H1 (cell line): ENCODE measurements at regions not wholly inside any gene's neighbourhood (a gene's known extent, or its start where the extent isn't known, plus 50 kb on each side); places are given as distances from the start of the nearest gene placed in this dataset.

ENCODE experiments used
- CTCF ChIA-PET: fragments of 300-600 bp; sonication (Branson Sonifier 250); formaldehyde crosslinking; loops from one replicate; lab custom pipeline; 2021; ENCODE audit not compliant: partially characterized antibody; lab: Charles Lee
- POLR2A ChIA-PET: fragments of 300-600 bp; sonication (Branson Sonifier 250); formaldehyde crosslinking; loops from one replicate; lab custom pipeline; 2021; ENCODE audit warnings: inconsistent platforms; ENCODE audit not compliant: partially characterized antibody; lab: Charles Lee
- DNase-seq, 2 experiments: peaks; one replicate each; pipeline versions ENCODE4 v3.0.0 to v3.0.0-alpha.2; 2010 to 2022; ENCODE audit warnings: low spot score in 2 of 2, low read depth in 1 of 2, mixed read lengths in 1 of 2
- FAIRE-seq: peaks from 2 replicates; lab custom pipeline; 2011; peaks lifted over from hg19 to GRCh38; lab: Jason Lieb, UNC
- H2AFZ ChIP-seq: 2 replicates; pipeline ENCODE4 v1.8.1; 2012; ENCODE audit warnings: low read length, inconsistent platforms
- H2AK5ac ChIP-seq: 2 replicates; pipeline ENCODE4 v1.6.1; 2013; ENCODE audit warnings: low read depth, low read length
- H2BK120ac ChIP-seq: replicated peaks from 2 replicates; pipeline ENCODE3; 2013; ENCODE audit warnings: low read depth, low read length, inconsistent platforms
- H2BK12ac ChIP-seq: 2 replicates; pipeline ENCODE4 v1.6.1; 2013; ENCODE audit warnings: low read depth, low read length
- H2BK15ac ChIP-seq: 2 replicates; pipeline ENCODE4 v1.6.1; 2013; ENCODE audit warnings: low read length
- H2BK20ac ChIP-seq: 2 replicates; pipeline ENCODE4 v1.6.1; 2013; ENCODE audit warnings: low read length
- H2BK5ac ChIP-seq: 2 replicates; pipeline ENCODE4 v1.6.1; 2013; ENCODE audit warnings: low read depth, low read length
- H3K14ac ChIP-seq: 2 replicates; pipeline ENCODE4 v1.6.1; 2013; ENCODE audit warnings: inconsistent platforms; ENCODE audit not compliant: insufficient read length
- H3K18ac ChIP-seq: 2 replicates; pipeline ENCODE4 v1.6.1; 2013; ENCODE audit warnings: low read length; ENCODE audit errors: extremely low read depth
- H3K23ac ChIP-seq: 2 replicates; pipeline ENCODE4 v1.6.1; 2013; ENCODE audit warnings: inconsistent platforms; ENCODE audit not compliant: insufficient read length
- H3K23me2 ChIP-seq: 2 replicates; pipeline ENCODE4 v1.6.1; 2013; ENCODE audit warnings: low read depth, low read length
- H3K27ac ChIP-seq: 2 replicates; pipeline ENCODE4 v1.6.1; 2011; ENCODE audit warnings: low read depth, low read length, inconsistent platforms
- H3K27me3 ChIP-seq, 4 experiments: replicated peaks in 1 of 4; 1 replicate in 1 of 4; 2 replicates in 3 of 4; pipeline versions ENCODE4 v1.6.1 to v1.8.1; 2011 to 2013; ENCODE audit warnings: low read length in 3 of 4, mild to moderate bottlenecking in 3 of 4, inconsistent platforms in 2 of 4, mixed read lengths in 2 of 4, moderate library complexity in 1 of 4; ENCODE audit not compliant: control insufficient read depth in 3 of 4, insufficient read depth in 3 of 4; ENCODE audit errors: extremely low read depth in 1 of 4
- H3K36me3 ChIP-seq, 4 experiments: 2 replicates each; pipeline versions ENCODE4 v1.6.1 to v1.8.1; 2011 to 2013; ENCODE audit warnings: mild to moderate bottlenecking in 4 of 4, low read length in 3 of 4, moderate library complexity in 2 of 4, control low read depth in 1 of 4, inconsistent platforms in 1 of 4; ENCODE audit not compliant: insufficient read depth in 4 of 4, control insufficient read depth in 2 of 4
- H3K4ac ChIP-seq: replicated peaks from 2 replicates; pipeline ENCODE3; 2013; ENCODE audit warnings: low read length, low read depth, mixed read lengths, inconsistent platforms; ENCODE audit not compliant: insufficient read length
- H3K4me1 ChIP-seq, 4 experiments: replicated peaks in 1 of 4; 1 replicate in 1 of 4; 2 replicates in 3 of 4; pipeline versions ENCODE4 v1.6.1 to v1.8.1; 2011 to 2013; ENCODE audit warnings: low read length in 3 of 4, inconsistent platforms in 2 of 4, mixed read lengths in 1 of 4; ENCODE audit not compliant: insufficient read depth in 4 of 4, control insufficient read depth in 3 of 4
- H3K4me2 ChIP-seq, 2 experiments: 2 replicates each; pipeline versions ENCODE4 v1.6.1 to v1.8.1; 2011 to 2013; ENCODE audit warnings: low read depth in 2 of 2, low read length in 2 of 2, control low read depth in 1 of 2, inconsistent platforms in 1 of 2, mild to moderate bottlenecking in 1 of 2; ENCODE audit not compliant: insufficient read depth in 1 of 2
- H3K4me3 ChIP-seq, 4 experiments: fragments of 200-600, 300-600 bp in 1 of 4; sonication (generic), shearing (Covaris generic), sonication (Bioruptor Twin) in 1 of 4; 2 replicates each; pipeline versions ENCODE4 v1.5.1 to v1.8.1; 2011 to 2016; ENCODE audit warnings: low read length in 4 of 4, low read depth in 3 of 4, control low read depth in 2 of 4, inconsistent platforms in 2 of 4, mild to moderate bottlenecking in 2 of 4, mixed read lengths in 1 of 4, moderate library complexity in 1 of 4; ENCODE audit not compliant: insufficient read depth in 2 of 4; ENCODE audit errors: extremely low read depth in 1 of 4
- H3K56ac ChIP-seq: replicated peaks from 2 replicates; pipeline ENCODE3; 2013; ENCODE audit warnings: low read depth, mild to moderate bottlenecking, mixed read lengths, low read length, inconsistent platforms; ENCODE audit not compliant: insufficient read length
- H3K79me1 ChIP-seq: 2 replicates; pipeline ENCODE4 v1.6.1; 2013; ENCODE audit warnings: low read depth, low read length, control low read depth
- H3K79me2 ChIP-seq, 2 experiments: 2 replicates each; pipeline versions ENCODE4 v1.6.1 to v1.8.1; 2012 to 2013; ENCODE audit warnings: low read length in 2 of 2, mild to moderate bottlenecking in 2 of 2, inconsistent platforms in 1 of 2; ENCODE audit not compliant: insufficient read depth in 2 of 2, control insufficient read depth in 1 of 2
- H3K9ac ChIP-seq, 4 experiments: replicated peaks in 1 of 4; 1 replicate in 1 of 4; 2 replicates in 3 of 4; pipeline versions ENCODE4 v1.6.1 to v1.8.1; 2011 to 2013; ENCODE audit warnings: low read depth in 3 of 4, low read length in 3 of 4, control low read depth in 2 of 4, mild to moderate bottlenecking in 2 of 4, moderate library complexity in 2 of 4, inconsistent platforms in 1 of 4; ENCODE audit errors: extremely low read depth in 1 of 4
- H3K9me3 ChIP-seq, 2 experiments: 2 replicates each; pipeline versions ENCODE4 v1.6.1 to v1.8.1; 2012 to 2013; ENCODE audit warnings: mild to moderate bottlenecking in 2 of 2, moderate library complexity in 2 of 2, control low read depth in 1 of 2, inconsistent platforms in 1 of 2, low read depth in 1 of 2, low read length in 1 of 2, mixed read lengths in 1 of 2; ENCODE audit not compliant: insufficient read depth in 2 of 2
- H4K20me1 ChIP-seq, 2 experiments: replicated peaks in 1 of 2; 2 replicates each; pipeline versions ENCODE3 to v1.8.1; 2011 to 2013; ENCODE audit warnings: inconsistent platforms in 2 of 2, low read length in 2 of 2, mild to moderate bottlenecking in 1 of 2; ENCODE audit not compliant: insufficient read depth in 2 of 2, control insufficient read depth in 1 of 2
- H4K5ac ChIP-seq: 2 replicates; pipeline ENCODE4 v1.6.1; 2013; ENCODE audit warnings: low read length, low read depth, mixed read lengths, inconsistent platforms; ENCODE audit not compliant: insufficient read length
- H4K8ac ChIP-seq: 2 replicates; pipeline ENCODE4 v1.8.0; 2013; ENCODE audit warnings: mild to moderate bottlenecking, moderate library complexity, low read length, inconsistent platforms; ENCODE audit not compliant: insufficient read depth; ENCODE audit errors: extremely low read depth
- H4K91ac ChIP-seq: replicated peaks from 2 replicates; pipeline ENCODE3; 2013; ENCODE audit warnings: low read length, mixed read lengths, inconsistent platforms; ENCODE audit not compliant: insufficient read length
- HDAC6 ChIP-seq: IDR thresholded peaks from one replicate; pipeline ENCODE4 v1.7.1; 2012; ENCODE audit warnings: low read depth, mild to moderate bottlenecking, inconsistent platforms, low read length, moderate library complexity
- RNF2 ChIP-seq: fragments of 200-900, 300-1000 bp; sonication (generic); IDR thresholded peaks from 2 replicates; pipeline ENCODE4 v1.7.1; 2016; ENCODE audit warnings: borderline replicate concordance, low read depth, mild to moderate bottlenecking, antibody characterized with exemption, low read length; ENCODE audit not compliant: poor library complexity, severe bottlenecking; ENCODE audit errors: missing control alignments
- WGBS, 2 experiments: shearing (Covaris generic) in 1 of 2; methylation state at CpG; one replicate each; pipeline versions ENCODE4 v1.1.6 to v1.1.7; 2013 to 2015; ENCODE audit warnings: low lambda C conversion rate in 2 of 2, mixed read lengths in 2 of 2, inconsistent platforms in 1 of 2, low coverage in 1 of 2, missing lambda C conversion rate in 1 of 2; ENCODE audit not compliant: insufficient replicate concordance in 2 of 2, insufficient coverage in 1 of 2, insufficient read length in 1 of 2; ENCODE audit errors: extremely low coverage in 1 of 2, missing lambda C conversion rate in 1 of 2; 5-methylcytosine and 5-hydroxymethylcytosine counted together

DNA sequence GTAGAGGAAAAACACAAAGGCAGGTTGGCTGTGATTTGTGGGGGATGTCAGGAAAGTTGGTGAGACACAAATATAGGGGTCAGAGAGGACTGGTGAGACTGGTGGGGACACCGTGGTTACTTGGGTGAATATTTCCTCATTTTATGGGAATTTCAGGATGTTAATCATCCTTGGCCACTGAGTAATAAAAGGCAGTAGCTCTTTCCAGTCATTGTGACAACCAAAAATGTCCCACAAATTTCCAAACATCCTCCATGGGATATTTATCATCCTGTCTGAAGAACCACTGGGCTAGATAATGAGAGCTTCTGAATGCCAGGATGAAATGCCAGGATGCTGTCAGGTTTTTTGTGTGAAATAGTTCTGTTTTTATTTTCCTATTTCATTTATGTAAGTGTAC lies 374.1 kb downstream of the CD109 start:
- CTCF ChIA-PET = interaction anchor here (1.3 kb wide), 1 partner anchor 21 kb away, joined by 5 read pairs; no protein-coding TSS in a partner anchor
- 95% methylated on average over 1 of the region's 1 CpG; no CpG with 5 or more reads in 1 of the 2 experiments for WGBS, 2 experiments
- no peak overlapping the region for H3K27ac ChIP-seq

More for the DNA sequence above, 374.1 kb downstream of the CD109 start:
- no peak overlapping the region for H3K14ac ChIP-seq
- H3K23me2 ChIP-seq = no peaks in the 10 kb centered on the region
- H4K5ac ChIP-seq = no peak overlapping the region
- no peak overlapping the region for H2AFZ ChIP-seq
- no peak overlapping the region for H2BK5ac ChIP-seq
- no peaks in the 10 kb centered on the region for H3K79me2 ChIP-seq
- H3K4ac ChIP-seq = no peak overlapping the region
- no peaks in the 10 kb centered on the region for H3K36me3 ChIP-seq
- H3K4me2 ChIP-seq = no peak overlapping the region
- no peak overlapping the region for H2BK12ac ChIP-seq
- H4K91ac ChIP-seq = no peak overlapping the region
- no peaks in the 10 kb centered on the region for H3K9me3 ChIP-seq
- no peak overlapping the region for H3K56ac ChIP-seq
- no peak overlapping the region for H4K8ac ChIP-seq
- H3K9ac ChIP-seq = no peak overlapping the region
- H3K18ac ChIP-seq = no peak overlapping the region
- H3K23ac ChIP-seq = no peak overlapping the region
- H3K79me1 ChIP-seq = no peaks in the 10 kb centered on the region
- H3K4me1 ChIP-seq = no peaks in the 10 kb centered on the region
- no peak overlapping the region for H2AK5ac ChIP-seq
- no peak for TF ChIP-seq HDAC6
- TF ChIP-seq RNF2 = no peak
- FAIRE-seq = no peak
- H3K27me3 ChIP-seq = no peaks in the 10 kb centered on the region
- no peak overlapping the region for H2BK20ac ChIP-seq
- no peak overlapping the region for H2BK120ac ChIP-seq
- no peak overlapping the region for H3K4me3 ChIP-seq
- no peak overlapping the region for H2BK15ac ChIP-seq
- H4K20me1 ChIP-seq = no peaks in the 10 kb centered on the region
- DNase-seq = no peak
- POLR2A ChIA-PET = no interaction called here
